GM19452 (cell line): ENCODE measurements at regions not wholly inside any gene's neighbourhood (a gene's known extent, or its start where the extent isn't known, plus 50 kb on each side); places are given as distances from the start of the nearest gene placed in this dataset.
"Not testable (repeated sequence)": the region's sequence is repeated elsewhere in the genome, so short reads cannot be mapped to it uniquely, and the experiment has no call there.

ENCODE experiments used
- ATAC-seq: cut with Tn5 transposase; IDR thresholded peaks from one replicate; pipeline ENCODE4 v1.9.1; 2021; ENCODE audit not compliant: unreplicated experiment

DNA sequence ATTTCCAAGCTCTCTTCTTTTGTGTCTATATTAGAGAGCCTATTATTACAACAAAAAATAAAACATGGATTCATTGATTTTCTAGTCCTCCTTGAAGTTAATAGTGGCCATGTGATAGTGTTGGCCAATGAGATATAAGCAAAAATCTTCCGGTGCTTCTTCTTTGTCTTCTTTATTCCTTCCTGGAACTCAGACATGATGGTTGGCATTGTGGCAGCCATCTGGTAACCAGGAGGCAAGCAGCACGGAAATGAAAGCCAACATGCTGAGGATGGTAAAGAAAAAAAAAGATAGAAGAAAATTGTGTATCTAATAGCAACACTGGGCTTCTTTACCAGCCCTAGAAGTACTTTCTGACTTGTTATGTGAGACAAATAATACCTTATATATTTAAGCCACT lies 50.8 kb upstream of the SEL1L start:
- no peak for ATAC-seq

DNA sequence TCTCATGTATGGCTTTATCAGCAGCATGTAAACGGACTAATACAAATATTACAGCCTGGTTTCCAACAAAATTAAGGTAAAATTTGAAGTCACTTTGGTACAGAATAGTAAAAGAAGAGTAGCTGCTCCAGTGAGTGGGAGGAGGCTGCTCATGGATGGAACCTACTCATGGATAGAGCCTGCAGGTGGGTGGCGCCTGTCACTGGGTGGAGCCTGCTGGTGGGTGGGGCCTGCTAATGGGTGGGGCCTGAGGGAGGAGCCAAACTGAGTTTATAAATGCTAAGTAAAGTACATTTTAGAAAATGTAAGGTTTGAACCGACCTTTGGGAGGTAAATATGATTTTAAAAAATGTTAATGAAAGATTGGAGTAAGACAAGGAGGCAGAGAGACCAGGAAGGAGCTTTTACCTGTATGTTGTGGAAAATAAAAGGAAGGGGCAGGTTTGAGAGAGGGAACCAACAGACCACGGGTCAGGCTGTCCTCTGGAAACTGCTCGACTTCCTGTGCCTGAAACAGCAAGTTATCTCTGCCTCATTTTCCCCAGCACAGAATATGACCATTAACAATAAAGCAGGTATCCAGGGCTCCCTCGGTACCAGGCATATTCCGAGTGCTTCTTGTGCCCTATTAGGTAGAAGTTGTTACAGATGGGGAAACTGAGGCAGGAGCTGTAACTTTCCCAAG lies 55.9 kb upstream of the SEL1L start:
- ATAC-seq: no peak

DNA sequence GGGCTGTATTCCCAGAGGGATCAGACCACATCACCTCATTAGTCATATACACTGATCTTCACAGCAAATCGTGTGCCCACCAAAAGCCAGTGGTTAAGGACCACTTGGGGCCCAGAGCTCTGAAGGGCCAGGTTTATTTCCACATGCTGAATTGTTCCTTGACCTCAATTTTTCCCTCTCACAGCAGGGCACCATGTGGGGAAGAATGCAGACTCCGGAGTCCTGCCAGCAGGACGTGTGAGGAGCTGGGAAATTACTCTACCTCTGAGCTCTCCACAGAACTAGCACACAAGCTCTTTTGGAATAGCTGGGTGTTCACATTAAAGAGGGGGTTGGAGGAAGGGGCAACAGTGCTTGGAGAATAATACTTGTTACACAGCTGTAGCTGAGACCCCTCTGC lies 57.6 kb upstream of the SEL1L start:
- ATAC-seq: no peak

DNA sequence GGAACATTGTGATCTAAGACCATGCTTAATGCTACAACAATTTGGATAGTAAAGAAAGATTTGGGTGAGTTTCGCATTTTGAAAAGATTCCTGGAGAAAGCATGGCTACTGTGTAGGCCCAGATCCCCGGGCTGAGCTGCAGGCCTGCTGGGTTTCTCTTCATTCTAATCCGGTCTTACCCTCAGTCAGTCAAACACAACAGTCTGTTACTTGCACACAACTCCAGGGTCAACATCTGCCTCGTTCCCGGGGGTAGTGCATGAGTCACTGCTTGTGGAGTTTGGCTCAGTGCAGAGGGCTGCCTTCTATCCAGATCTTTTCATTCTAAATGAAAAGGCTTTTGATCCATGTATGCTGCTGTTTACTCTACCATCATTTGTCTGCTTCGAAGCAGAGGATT lies 60.4 kb upstream of the SEL1L start:
- ATAC-seq: no peak

DNA sequence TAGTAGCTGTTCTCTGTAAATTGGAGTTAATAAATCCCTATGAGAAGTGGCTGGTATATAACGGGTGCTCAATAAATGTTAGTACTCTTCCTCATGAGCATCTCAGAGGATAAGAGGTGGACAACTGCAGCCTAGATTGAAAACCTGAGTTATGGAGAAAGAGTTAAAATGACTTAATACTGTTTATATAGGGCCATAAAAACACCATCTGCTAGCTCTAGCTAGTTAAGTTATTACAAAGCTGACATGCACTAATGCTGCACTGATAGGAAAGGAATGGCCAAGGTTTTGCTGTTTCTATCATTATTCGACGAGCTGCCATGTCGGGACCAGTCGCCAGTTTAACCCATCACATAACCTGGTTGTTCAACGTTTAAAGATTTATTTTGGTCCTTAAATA lies 72.0 kb upstream of the SEL1L start:
- no peak for ATAC-seq

DNA sequence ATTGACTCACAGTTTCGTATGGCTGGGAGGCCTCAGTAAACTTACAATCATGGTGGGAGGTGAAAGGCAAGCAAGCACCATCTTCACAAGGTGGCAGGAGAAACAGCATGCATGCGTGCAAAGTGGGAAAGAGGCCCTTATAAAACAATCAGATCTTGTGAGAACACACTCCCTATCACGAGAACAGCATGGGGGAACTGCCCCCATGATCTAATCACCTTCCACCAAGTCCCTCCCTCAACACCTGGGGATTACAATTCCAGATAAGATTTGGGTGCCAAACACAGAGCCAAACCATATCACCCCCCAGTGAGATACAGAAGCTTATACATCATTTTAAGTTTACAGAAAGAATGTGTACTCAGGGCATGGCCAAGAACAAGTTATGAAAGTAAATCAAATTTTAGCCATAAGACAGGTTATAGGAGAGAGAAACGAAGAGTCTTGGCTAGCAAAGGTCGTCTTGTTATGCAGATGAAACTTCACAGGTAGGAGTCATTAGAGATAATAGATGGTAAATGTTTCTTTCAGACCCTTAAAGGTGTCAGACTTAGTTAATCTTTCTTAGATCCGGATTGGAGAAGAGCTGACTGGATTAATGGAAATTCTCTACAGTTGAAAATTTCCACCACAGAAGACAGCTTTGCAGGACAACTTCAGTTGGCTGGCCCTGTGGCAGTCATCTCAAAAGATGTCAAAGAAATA lies 79.8 kb upstream of the SEL1L start:
- no peak for ATAC-seq

DNA sequence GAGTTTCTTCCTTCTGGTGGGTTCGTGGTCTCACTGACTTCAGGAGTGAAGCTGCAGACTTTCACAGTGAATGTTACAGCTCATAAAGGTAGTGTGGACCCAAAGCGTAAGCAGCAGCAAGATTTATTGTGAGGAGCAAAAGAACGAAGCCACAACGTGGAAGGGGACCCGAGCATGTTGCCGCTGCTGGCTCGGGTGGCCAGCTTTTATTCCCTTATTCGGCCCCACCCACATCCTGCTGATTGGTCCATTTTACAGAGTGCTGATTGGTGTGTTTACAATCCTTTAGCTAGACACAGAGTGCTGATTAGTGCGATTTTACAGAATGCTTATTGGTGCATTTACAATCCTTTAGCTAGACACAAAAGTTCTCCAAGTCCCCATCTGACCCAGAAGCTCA lies 80.6 kb upstream of the SEL1L start:
- ATAC-seq: not testable (repeated sequence)

DNA sequence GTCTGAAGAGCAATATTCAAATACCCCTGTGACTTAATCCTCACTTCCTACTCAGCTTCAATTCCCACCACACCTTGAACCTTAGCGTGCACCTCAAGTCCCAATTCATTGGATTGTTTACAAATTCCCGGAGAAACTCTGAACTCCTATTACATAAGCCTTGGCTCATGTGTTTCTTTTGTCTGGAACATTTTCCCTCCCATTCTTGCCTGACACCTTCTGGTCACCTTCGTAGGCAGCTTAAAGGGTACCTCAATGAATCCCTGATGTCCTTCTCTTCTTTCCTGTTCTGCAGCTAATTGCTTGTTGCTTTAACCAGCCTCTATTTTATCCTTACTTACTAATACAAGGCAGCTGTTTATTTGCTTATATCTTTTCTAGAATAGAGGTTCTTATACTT lies 85.0 kb upstream of the SEL1L start:
- ATAC-seq: no peak

DNA sequence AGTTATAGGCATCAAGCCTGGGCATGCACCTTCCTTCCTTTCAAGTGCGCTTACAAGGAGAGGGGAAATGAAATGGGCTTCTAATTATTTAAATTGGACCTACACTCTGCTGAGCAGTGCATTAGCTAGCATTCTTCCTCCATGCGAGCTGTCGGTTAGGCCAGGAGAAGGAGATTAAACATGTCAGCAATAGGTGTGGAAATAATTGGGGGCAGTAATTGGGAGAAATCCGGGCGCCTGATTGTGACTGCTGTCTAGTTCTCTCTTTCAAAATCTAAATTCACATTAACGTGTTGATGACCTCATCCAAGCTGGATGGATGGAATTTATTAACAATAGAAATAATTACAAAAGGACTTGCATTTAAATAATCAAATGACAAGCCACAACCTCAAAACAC lies 86.2 kb upstream of the SEL1L start:
- no peak for ATAC-seq

DNA sequence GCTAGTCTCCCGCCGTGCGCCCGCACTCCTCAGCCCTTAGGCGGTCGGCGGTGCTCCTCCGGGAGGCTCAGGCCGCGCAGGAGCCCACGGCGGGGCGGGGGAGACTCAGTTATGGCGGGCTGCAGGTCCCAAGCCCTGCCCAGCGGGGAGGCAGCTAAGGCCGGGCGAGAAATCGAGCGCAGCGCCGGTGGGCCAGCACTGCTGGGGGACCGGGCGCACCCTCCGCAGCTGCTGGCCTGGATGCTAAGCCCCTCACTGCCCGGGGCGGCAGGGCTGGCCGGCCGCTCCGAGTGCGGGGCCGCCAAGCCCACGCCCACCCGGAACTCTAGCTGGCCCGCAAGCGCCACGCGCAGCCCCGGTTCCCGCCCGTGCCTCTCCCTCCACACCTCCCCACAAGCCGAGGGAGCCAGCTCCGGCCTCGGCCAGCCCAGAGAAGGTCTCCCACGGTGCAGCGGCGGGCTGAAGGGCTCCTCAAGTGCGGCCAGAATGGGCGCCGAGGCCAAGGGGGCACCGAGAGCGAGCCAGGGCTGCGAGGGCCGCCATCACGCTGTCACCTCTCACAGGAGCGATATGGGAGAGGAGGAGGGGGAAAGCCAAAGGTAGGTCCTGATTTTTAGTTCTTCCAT lies 90.2 kb upstream of the SEL1L start:
- ATAC-seq: not testable (repeated sequence)

DNA sequence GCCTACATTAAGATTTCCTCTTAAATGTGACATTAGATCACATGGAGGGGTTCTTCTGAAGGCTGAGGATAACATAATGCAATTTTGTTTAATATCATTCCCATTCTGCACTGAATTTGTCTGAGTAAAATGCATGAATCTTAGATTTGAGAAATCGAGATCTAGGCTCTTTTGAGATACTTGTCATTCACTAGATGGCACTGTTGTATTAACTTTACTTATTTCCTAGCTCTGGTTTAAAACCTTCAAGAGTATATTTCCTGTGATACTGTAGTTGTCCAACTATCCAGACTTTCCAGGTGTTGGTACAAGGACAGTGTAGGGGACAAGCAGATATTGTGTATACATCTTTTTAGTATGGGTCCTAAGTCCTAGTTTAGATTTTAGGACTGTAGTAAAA lies 91.7 kb upstream of the SEL1L start:
- no peak for ATAC-seq

DNA sequence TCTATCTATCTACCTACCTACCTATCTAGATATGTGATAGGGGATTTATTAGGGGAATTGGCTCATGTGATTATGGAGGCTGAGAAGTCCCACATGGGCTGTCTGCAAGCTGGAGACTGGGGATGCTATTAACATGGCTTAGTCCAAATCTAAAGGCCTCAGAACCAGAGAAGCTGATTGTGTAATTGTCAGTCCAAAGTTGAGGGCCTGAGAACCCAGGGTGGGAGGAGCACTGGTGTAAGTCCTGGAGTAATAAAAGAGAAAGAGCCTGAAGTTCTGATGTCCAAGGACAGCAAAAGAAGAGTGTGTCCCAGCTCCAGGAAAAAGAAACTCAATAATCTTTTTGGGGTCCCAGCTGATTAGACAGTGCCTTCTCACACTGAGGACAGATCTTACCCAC lies 98.5 kb upstream of the SEL1L start:
- no peak for ATAC-seq

DNA sequence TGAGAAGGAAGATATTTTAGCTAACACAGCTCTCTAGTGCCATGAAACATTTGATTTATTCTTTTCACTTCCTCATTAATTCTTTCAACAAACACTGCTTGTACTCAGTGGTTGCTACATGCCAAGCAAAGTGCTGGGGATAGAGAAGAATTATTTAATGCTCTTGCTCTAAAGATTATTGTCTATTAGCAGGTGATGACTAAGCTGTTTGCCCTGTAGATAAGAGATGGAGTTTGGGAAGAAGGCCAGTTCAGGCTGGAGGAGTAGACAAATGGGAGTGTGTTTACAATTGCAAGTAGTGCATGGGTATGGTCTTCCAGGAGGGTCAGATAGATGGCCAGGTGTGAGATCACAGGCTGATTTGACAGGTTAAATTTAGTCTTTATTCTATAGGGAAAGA lies 99.8 kb upstream of the SEL1L start:
- ATAC-seq: no peak

DNA sequence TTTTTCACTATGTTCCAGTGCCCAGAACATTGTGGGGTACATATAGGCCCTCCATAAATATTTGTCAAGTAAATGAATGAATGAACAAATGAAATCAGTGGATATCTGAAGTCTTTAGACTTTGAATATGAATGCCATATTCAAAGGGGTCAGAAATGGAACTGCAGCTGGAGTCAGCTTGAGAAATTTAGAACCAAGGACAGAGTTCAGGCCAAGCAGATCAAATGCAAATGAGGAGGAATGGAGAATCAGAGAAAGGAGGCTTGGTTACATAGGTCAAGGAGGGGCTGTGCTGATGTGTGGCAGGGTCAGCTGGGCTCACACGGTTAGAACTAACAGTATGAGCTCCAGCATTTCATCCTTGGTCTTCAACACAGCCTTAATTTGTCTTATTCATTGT lies 104.0 kb upstream of the SEL1L start:
- no peak for ATAC-seq

DNA sequence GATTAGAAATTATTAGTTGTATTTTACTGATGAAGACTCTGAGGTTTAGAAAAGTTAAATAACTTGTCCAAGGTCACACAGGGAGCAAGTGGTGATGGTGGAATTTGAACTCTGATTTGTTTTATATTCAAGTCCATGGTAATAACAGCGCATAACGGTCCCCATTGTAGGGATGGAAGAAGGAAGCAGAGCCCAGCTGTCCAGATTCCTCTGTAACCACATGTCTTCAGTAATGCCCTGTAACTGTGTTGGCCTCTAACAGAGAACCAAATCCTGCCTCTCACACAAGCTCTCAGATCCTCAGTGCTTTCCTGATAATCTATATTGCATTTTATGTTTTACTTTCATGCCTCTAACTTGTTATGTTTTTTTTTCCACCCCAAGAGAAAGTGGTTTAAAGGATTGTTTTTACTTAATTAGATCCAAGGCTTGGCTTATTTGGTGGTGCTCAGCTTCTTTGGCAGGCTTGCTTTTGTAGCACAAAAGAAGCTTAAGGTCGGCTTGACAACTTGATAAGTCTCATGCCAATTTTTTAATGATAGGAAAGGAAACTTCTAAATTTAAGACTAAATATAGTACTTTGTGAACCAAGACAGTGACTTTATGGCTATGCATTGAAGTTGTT lies 105.1 kb upstream of the SEL1L start:
- ATAC-seq: no peak

DNA sequence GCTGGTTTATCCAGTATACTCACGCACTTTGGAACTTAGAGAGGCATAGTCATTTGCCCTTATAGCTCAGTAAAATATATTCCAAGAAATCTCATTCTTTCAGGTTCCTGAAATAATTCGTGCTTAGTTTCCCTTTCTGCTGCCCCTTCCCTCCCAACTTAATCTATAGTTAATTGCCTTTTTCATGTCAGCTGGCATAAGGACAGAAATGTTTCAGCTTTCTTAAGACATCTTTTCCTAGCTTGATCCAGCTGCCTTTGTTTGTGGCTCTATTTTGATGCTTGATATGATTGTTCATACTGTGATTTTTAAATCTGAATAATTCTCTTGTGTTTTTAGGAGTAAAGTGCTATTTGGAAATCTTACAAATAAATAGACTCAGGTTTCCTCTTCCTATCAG lies 120.0 kb upstream of the SEL1L start:
- no peak for ATAC-seq

DNA sequence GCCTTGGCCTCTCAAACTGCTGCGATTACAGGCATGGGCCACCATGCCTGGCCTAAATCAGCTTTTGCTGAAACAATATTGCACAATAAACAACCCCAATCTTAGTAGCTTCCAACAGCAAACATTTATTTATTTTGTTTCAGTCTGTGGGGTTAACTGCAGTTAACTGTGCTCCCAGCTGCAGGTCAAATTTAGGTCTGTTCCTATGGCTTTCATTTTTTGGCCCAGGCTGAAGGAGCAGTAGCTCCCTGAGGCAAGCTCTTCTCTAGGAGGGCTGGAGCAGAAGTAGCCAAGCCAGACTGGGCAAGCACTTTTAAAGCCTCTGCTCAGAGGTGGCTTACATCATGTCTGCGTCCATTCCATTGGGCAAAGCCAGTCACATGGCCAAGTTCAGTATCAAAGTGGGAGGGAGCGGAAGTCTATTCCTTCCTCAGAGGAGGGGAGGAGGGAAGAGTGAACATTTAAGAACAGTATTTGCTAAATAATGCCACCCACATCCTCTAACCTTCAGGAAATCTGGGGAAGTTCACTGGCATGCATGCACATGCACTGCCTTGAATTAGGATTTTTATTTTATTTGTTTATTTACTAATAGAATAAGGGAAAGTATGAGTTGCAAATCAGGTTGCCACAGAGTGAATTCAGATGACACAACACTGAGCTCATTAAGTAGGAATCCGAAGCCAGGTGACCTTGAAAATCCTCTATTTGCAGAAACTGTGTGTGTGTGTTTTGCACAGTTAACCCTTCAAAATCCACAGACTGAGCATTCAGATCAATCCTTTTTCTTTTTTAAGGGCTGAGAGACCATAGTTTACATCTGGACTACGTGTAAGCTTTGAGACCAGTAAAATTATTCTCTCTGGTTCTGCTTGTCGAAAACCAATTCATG lies 122.0 kb upstream of the SEL1L start:
- no peak for ATAC-seq

DNA sequence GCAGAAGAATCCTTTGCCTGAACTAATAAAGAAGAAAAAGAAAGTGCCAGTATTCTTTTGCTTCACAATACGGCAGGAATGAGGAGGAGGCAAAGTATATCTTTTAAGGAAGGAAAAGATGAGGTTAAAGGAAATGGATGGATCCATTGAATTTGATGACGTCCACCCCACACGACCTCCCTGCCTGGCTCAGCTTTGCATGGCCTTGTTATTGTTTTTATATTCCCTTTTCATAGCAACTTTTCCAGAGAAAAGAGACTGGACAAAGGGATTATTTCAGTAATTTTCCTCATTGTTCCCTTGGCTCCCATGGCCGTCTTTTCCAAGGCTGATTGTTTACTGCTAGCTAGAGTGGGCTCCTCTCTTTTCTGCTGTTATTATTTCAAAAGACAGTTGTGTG lies 123.2 kb upstream of the SEL1L start:
- ATAC-seq: no peak

DNA sequence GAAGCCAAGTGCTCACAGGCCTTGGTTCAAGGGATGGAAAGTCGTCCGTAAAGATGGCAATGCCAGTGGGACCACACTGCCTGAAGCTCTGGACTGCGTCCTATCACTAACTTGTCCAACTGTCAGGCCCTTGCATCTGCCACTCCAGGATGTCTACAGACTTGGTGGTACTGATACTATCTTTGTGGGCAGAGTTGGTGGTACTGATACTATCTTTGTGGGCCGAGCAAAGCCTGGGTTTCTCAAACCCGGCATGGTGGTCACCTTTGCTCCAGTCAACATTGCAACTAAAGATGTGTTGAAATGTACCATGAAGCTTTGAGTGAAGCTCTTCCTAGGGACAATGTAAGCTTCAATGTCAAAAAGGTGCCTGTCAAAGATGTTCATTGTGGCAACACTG lies 128.4 kb upstream of the SEL1L start:
- no peak for ATAC-seq

DNA sequence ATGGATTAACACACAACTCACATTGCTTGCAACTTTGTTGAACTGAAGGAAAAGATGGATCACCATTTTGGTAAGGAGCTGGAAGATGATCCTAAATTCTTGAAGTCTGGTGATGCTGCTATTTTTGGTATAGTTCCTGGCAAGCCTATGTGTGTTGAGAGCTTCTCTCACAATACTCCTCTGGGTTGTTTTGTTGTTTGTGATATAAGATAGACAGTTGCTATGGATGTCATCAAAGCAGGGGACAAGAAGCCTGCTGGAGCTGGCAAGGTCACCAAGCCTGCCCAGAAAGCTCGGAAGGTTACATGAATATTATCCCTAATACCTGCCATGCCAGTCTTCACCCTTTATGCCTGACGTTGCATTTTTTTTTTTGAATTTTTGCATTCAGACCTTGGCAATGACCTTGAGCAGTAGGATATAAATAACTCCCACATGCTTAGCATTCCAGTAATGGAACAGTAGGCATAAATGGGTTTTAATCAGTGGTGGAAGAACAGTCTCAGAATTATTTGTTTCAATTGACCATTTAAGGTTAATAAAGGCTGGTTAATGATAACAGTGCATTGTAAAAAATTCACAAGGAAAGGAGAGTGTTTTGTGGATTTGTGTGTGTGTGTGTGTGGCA lies 129.0 kb upstream of the SEL1L start:
- no peak for ATAC-seq
